B cell (primary cell): ENCODE measurements at regions not wholly inside any gene's neighbourhood (a gene's known extent, or its start where the extent isn't known, plus 50 kb on each side); places are given as distances from the start of the nearest gene placed in this dataset.

Source experiments
- CTCF ChIP-seq: fragments of 200-600 bp; IDR thresholded peaks from one replicate; pipeline ENCODE4 v1.8.0; 2022; ENCODE audit warnings: antibody characterized with exemption, mild to moderate bottlenecking
- EZH2 ChIP-seq: IDR thresholded peaks from 2 replicates; pipeline ENCODE4 v1.6.1; 2012; ENCODE audit warnings: borderline replicate concordance, low read depth, mild to moderate bottlenecking, moderate library complexity, low read length; ENCODE audit not compliant: insufficient read depth, poor library complexity, severe bottlenecking

GRCh38 chr2:183607995-183608394 lies 483.8 kb downstream of the NUP35 start:
- TF ChIP-seq CTCF (no peak), EZH2 (no peak)
